GM19395 (cell line): ENCODE measurements at regions not wholly inside any gene's neighbourhood (a gene's known extent, or its start where the extent isn't known, plus 50 kb on each side); places are given as distances from the start of the nearest gene placed in this dataset.

Source experiments
- ATAC-seq: cut with Tn5 transposase; IDR thresholded peaks from one replicate; pipeline ENCODE4 v1.9.1; 2021; ENCODE audit warnings: mild to moderate bottlenecking, moderate library complexity; ENCODE audit not compliant: unreplicated experiment

GRCh38 chr5:113792806-113793205 lies 279.3 kb downstream of the YTHDC2 start:
- ATAC-seq = no peak

- no peak for ATAC-seq
Observed at GRCh38 chr5:113794981-113795380, 281.5 kb downstream of the YTHDC2 start.

- ATAC-seq = no peak
Observed at GRCh38 chr5:113800686-113801085, 287.2 kb downstream of the YTHDC2 start.

GRCh38 chr5:113804264-113804663 lies 290.8 kb downstream of the YTHDC2 start:
- no peak for ATAC-seq

- ATAC-seq = no peak
Observed at GRCh38 chr5:113804943-113805342, 291.4 kb downstream of the YTHDC2 start.

- no peak for ATAC-seq
Observed at GRCh38 chr5:113806250-113806649, 292.8 kb downstream of the YTHDC2 start.

- no peak for ATAC-seq
Observed at GRCh38 chr5:113806904-113807303, 293.4 kb downstream of the YTHDC2 start.

- no peak for ATAC-seq
Observed at GRCh38 chr5:113807427-113807991, 294.0 kb downstream of the YTHDC2 start.

- ATAC-seq = no peak
Observed at GRCh38 chr5:113808956-113809355, 295.5 kb downstream of the YTHDC2 start.

- ATAC-seq = no peak
Observed at GRCh38 chr5:113809626-113810025, 296.1 kb downstream of the YTHDC2 start.

GRCh38 chr5:113813466-113813865 lies 300.0 kb downstream of the YTHDC2 start:
- no peak for ATAC-seq

- ATAC-seq = no peak
Observed at GRCh38 chr5:113817683-113818082, 304.2 kb downstream of the YTHDC2 start.

GRCh38 chr5:113823696-113824095 lies 310.2 kb downstream of the YTHDC2 start:
- ATAC-seq = no peak

- no peak for ATAC-seq
Observed at GRCh38 chr5:113824307-113824706, 310.8 kb downstream of the YTHDC2 start.

- no peak for ATAC-seq
Observed at GRCh38 chr5:113825176-113825575, 311.7 kb downstream of the YTHDC2 start.

GRCh38 chr5:113846941-113847340 lies 333.4 kb downstream of the YTHDC2 start:
- ATAC-seq = no peak

- ATAC-seq = no peak
Observed at GRCh38 chr5:113864437-113864836, 350.9 kb downstream of the YTHDC2 start.

GRCh38 chr5:113866763-113867162 lies 353.3 kb downstream of the YTHDC2 start:
- ATAC-seq = no peak

- no peak for ATAC-seq
Observed at GRCh38 chr5:113869611-113870010, 356.1 kb downstream of the YTHDC2 start.

- ATAC-seq = no peak
Observed at GRCh38 chr5:113871972-113872371, 358.5 kb downstream of the YTHDC2 start.

- no peak for ATAC-seq
Observed at GRCh38 chr5:113875096-113875495, 361.6 kb downstream of the YTHDC2 start.

- no peak for ATAC-seq
Observed at GRCh38 chr5:113891491-113891890, 378.0 kb downstream of the YTHDC2 start.

GRCh38 chr5:113896789-113897188 lies 383.3 kb downstream of the YTHDC2 start:
- no peak for ATAC-seq
